GM13976 (cell line): ENCODE measurements at regions not wholly inside any gene's neighbourhood (a gene's known extent, or its start where the extent isn't known, plus 50 kb on each side); places are given as distances from the start of the nearest gene placed in this dataset.

Experiments used
- DNase-seq: peaks from one replicate; pipeline ENCODE4 v3.0.0; 2012; ENCODE audit warnings: low spot score
- CTCF ChIP-seq: IDR thresholded peaks from 2 replicates; pipeline ENCODE4 v1.5.1; 2012; ENCODE audit warnings: borderline replicate concordance, mild to moderate bottlenecking; ENCODE audit not compliant: insufficient read depth; ENCODE audit errors: extremely low read depth, missing control alignments, control extremely low read depth
- in situ Hi-C: fragments of 300-500 bp; cut with MboI; formaldehyde crosslinking; loops from one replicate; pipeline ENCODE4 v1.12.0; 2022; ENCODE audit warnings: low sequenced_read_pairs, mixed read lengths, inconsistent platforms; ENCODE audit not compliant: unreplicated experiment

GRCh38 chr2:11099122-11100065 is 55.9 kb upstream of the SLC66A3 start:
- in situ Hi-C loops = no loop called here
- no peak for DNase-seq
- peak; percentile 15 for TF ChIP-seq CTCF

GRCh38 chr2:11100130-11100529 is 55.1 kb upstream of the SLC66A3 start:
- no peak for TF ChIP-seq CTCF
- no peak for DNase-seq

GRCh38 chr2:11100976-11101375 is 54.3 kb upstream of the SLC66A3 start:
- no peak for DNase-seq
- TF ChIP-seq CTCF = no peak
- in situ Hi-C loops = no loop called here

More at GRCh38 chr2:11100130-11100529, 55.1 kb upstream of the SLC66A3 start:
- in situ Hi-C loops = no loop called here

GRCh38 chr2:11101430-11101829 is 53.8 kb upstream of the SLC66A3 start:
- in situ Hi-C loops = no loop called here
- no peak for TF ChIP-seq CTCF
- no peak for DNase-seq

GRCh38 chr2:11102466-11102865 is 52.8 kb upstream of the SLC66A3 start:
- in situ Hi-C loops = no loop called here
- no peak for DNase-seq
- TF ChIP-seq CTCF = no peak

- in situ Hi-C loops = no loop called here
- no peak for DNase-seq
- TF ChIP-seq CTCF = no peak
These were observed 52.1 kb upstream of the SLC66A3 start for GRCh38 chr2:11102956-11103860.
